HUES6 (cell line): ENCODE measurements at regions not wholly inside any gene's neighbourhood (a gene's known extent, or its start where the extent isn't known, plus 50 kb on each side); places are given as distances from the start of the nearest gene placed in this dataset.

Source experiments
- H3K27ac ChIP-seq: 2 replicates; pipeline ENCODE4 v1.7.0; 2013; ENCODE audit warnings: low read depth, mild to moderate bottlenecking, low read length, inconsistent platforms
- H3K27me3 ChIP-seq: 2 replicates; pipeline ENCODE4 v1.6.1; 2013; ENCODE audit warnings: low read length; ENCODE audit not compliant: control insufficient read depth, insufficient read depth
- H3K36me3 ChIP-seq: 2 replicates; pipeline ENCODE4 v1.6.1; 2013; ENCODE audit warnings: low read length; ENCODE audit not compliant: control insufficient read depth, insufficient read depth
- H3K4me1 ChIP-seq: 2 replicates; pipeline ENCODE4 v1.6.1; 2013; ENCODE audit warnings: low read length; ENCODE audit not compliant: control insufficient read depth, insufficient read depth
- H3K4me3 ChIP-seq: 2 replicates; pipeline ENCODE4 v1.5.1; 2013; ENCODE audit warnings: low read depth, low read length
- H3K9ac ChIP-seq: one replicate; pipeline ENCODE4 v1.6.1; 2013; ENCODE audit warnings: mild to moderate bottlenecking, low read length
- H3K9me3 ChIP-seq: 2 replicates; pipeline ENCODE4 v1.6.1; 2013; ENCODE audit warnings: low read depth, low read length; ENCODE audit not compliant: control insufficient read depth, insufficient read depth

DNA sequence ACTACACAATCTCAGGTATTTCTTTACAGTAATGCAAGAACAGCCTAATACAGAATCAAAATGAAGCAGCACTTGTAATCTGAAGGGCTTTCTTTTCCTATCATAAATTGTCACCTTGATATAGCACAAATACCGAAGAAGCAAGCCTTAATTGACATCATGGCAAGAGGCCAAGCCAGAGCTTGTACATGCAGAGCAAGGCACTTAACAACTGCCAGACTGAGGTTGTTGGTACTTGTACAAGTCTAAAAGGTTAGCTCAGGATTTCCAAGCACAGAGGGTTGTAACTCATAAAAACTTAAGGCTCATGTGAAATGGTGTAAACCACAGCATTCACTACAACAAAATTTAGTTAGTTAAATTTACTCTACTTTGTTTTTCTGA lies 158.8 kb upstream of the SPEF2 start:
- Histone ChIP-seq H3K9me3 (peaks cover 5% of the 10 kb centered on the region; the same call in 1 of the 2 replicates), H3K9ac (no peak overlapping the region), H3K27ac (no peak overlapping the region), H3K36me3 (no peaks in the 10 kb centered on the region), H3K4me1 (no peaks in the 10 kb centered on the region), H3K27me3 (no peaks in the 10 kb centered on the region), H3K4me3 (no peak overlapping the region)

GRCh38 chr5:35457912-35458823 lies 159.5 kb upstream of the SPEF2 start:
- Histone ChIP-seq H3K4me3 (no peak overlapping the region), H3K27me3 (no peaks in the 10 kb centered on the region)

DNA sequence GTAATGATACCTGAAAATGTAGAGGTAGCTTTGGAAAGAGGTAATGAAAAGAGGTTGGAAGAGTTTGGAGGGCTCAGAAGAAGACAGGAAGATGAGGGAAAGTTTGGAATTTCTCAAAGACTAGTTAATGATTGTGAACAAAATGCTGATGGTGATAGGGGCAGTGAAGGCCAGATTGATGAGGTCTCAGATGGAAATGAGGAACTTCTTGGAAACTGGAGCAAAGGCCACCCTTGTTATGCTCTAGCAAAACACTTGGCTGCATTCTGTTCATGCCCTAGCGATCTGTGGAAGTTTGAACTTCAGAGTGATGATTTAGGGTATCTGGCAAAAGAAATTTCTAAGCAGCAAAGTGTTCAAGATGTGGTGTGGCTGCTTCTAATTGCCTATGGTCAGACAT lies 161.2 kb upstream of the SPEF2 start:
- Histone ChIP-seq H3K27ac (no peak overlapping the region), H3K9me3 (peaks cover 5% of the 10 kb centered on the region; the same call in 1 of the 2 replicates), H3K36me3 (no peaks in the 10 kb centered on the region), H3K4me3 (no peak overlapping the region), H3K27me3 (no peaks in the 10 kb centered on the region), H3K9ac (no peak overlapping the region), H3K4me1 (no peaks in the 10 kb centered on the region)

More at GRCh38 chr5:35457912-35458823, 159.5 kb upstream of the SPEF2 start:
- H3K36me3 ChIP-seq: no peaks in the 10 kb centered on the region
- H3K27ac ChIP-seq: no peak overlapping the region
- H3K9me3 ChIP-seq: peaks cover 5% of the 10 kb centered on the region; the same call in 1 of the 2 replicates
- H3K4me1 ChIP-seq: no peaks in the 10 kb centered on the region
- no peak overlapping the region for H3K9ac ChIP-seq

DNA sequence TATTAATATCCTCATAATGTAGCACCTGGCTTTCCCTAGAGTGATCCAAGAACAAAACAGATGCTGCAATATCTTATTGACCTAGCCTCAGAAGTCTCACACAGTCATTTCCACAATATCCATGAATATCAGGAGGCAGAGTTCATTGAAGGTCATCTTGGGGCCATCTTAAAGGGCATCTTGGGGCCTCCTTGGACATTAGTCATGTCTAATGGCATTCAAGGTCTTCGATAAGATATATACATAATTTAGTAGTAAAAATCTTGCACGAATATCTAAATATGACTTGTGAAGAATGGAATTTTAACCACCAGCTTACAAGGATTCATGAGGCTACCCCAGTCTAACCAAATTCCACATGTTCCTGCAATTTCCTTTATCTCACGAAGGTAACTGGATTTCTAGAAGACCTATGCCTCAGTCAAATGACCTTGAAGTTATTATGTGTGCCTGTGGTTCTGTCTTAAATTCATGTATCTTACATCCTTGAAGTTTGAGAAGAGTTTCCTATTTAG lies 163.6 kb upstream of the SPEF2 start:
- Histone ChIP-seq H3K9ac (no peak overlapping the region), H3K36me3 (no peaks in the 10 kb centered on the region), H3K4me1 (no peaks in the 10 kb centered on the region), H3K9me3 (peaks cover 5% of the 10 kb centered on the region; the same call in 1 of the 2 replicates), H3K27ac (no peak overlapping the region), H3K27me3 (no peaks in the 10 kb centered on the region), H3K4me3 (no peak overlapping the region)

DNA sequence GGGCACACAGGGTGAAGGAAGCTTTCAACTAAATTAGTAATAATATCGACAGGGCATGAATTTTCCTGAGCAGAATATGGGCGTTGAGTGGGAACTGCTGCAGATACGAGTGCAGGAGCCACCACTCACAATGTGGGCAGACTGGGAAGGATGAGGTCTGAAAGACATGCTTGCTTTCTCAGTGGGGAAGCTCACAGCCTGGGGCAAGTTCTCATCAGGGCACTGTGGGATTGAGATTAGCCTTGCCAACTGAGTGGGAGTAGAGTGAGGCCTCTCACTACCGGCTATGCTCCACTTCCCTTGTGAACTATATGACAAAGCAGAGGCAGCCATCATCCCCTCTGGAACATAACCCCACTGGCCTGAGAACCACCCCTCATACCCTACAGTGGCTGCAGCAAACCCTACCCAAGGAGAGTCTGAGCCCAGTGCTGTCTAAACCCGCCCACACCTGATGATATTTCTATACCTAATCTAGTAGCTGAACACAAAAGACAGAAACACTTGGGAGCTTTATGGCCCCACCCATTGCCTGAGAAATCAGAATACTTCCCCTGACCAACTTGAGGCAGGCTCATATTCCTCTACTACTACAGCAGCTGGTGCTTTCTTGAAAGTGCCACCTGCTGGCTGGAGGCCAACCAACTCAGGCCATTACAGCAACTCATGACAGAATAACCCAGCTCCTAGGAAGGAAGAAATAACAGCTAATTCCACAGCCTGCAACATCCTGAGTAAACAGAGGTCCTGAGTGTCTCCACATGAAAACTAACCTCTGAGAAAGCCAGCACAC lies 173.7 kb upstream of the SPEF2 start:
- Histone ChIP-seq H3K9me3 (no peaks in the 10 kb centered on the region), H3K9ac (no peak overlapping the region)

DNA sequence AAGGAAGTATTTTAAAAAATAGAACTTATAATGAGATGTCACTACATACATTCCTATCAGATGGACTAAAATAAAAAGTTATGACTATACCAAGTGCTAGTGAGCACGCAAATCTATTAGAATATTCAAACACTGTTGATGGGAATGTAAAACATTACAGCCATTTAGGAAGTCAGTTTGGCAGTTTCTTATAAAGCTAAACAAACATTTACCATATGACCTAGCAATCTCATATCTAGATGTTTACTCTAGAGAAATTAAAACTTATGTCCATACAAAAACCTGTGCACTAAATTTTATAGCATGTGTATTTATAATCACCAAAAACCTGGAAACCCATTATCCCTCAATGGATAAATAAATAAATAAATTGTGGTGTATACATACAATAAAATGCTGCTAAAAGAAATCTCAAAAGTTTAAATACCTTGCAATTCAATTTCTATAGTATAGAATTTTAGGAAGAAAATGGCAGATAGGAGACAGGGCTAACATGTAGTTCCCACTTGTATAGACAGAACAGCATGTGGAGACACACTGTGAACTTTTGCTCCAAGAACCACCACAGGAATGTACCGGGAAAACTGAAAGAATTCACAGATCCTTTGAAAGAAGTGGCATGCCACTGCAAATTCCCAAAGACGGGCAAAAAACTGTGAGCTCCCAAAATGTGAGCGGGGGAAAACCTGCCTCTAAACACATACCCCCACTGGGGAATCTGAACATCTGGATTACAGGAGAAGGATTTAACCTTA lies 174.6 kb upstream of the SPEF2 start:
- H3K9ac ChIP-seq: no peak overlapping the region
- no peaks in the 10 kb centered on the region for H3K27me3 ChIP-seq
- H3K9me3 ChIP-seq: no peaks in the 10 kb centered on the region

More for the DNA sequence above, 173.7 kb upstream of the SPEF2 start:
- H3K36me3 ChIP-seq: no peaks in the 10 kb centered on the region
- no peaks in the 10 kb centered on the region for H3K4me1 ChIP-seq
- no peaks in the 10 kb centered on the region for H3K27me3 ChIP-seq
- no peak overlapping the region for H3K4me3 ChIP-seq
- H3K27ac ChIP-seq: no peak overlapping the region

DNA sequence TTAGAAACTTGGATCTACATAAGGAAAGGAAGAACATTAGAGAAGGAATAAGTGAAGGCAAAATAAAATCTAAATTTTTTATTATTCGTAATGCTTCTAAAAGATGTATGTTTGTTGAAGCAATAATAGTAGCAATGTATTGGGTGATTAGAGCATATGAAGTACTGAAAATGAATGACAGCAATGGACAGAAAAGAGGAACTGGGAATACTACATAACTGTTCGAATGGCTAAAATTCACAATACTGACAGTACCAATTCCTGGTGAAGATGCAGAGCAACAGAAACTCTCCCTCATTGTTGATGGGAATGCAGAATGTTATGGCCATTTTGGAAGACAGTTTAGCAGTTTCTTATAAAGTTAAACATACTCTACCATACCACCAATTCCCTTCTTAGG lies 177.3 kb upstream of the SPEF2 start:
- no peak overlapping the region for H3K4me3 ChIP-seq
- no peaks in the 10 kb centered on the region for H3K36me3 ChIP-seq
- no peaks in the 10 kb centered on the region for H3K27me3 ChIP-seq
- no peak overlapping the region for H3K27ac ChIP-seq
- no peaks in the 10 kb centered on the region for H3K9me3 ChIP-seq
- no peak overlapping the region for H3K9ac ChIP-seq
- no peaks in the 10 kb centered on the region for H3K4me1 ChIP-seq

More for the DNA sequence above, 174.6 kb upstream of the SPEF2 start:
- Histone ChIP-seq H3K36me3 (no peaks in the 10 kb centered on the region), H3K4me1 (no peaks in the 10 kb centered on the region), H3K4me3 (no peak overlapping the region), H3K27ac (no peak overlapping the region)

GRCh38 chr5:35438786-35439185 lies 178.9 kb upstream of the SPEF2 start:
- H3K9me3 ChIP-seq: no peaks in the 10 kb centered on the region
- H3K27ac ChIP-seq: no peak overlapping the region
- H3K4me1 ChIP-seq: no peaks in the 10 kb centered on the region
- no peaks in the 10 kb centered on the region for H3K36me3 ChIP-seq
- H3K9ac ChIP-seq: no peak overlapping the region
- no peak overlapping the region for H3K4me3 ChIP-seq
- H3K27me3 ChIP-seq: no peaks in the 10 kb centered on the region

GRCh38 chr5:35438288-35438687 lies 179.4 kb upstream of the SPEF2 start:
- H3K9ac ChIP-seq: no peak overlapping the region

GRCh38 chr5:35436400-35437057 lies 181.1 kb upstream of the SPEF2 start:
- no peaks in the 10 kb centered on the region for H3K9me3 ChIP-seq
- H3K36me3 ChIP-seq: no peaks in the 10 kb centered on the region
- H3K4me1 ChIP-seq: no peaks in the 10 kb centered on the region
- no peaks in the 10 kb centered on the region for H3K27me3 ChIP-seq
- no peak overlapping the region for H3K27ac ChIP-seq
- H3K9ac ChIP-seq: no peak overlapping the region
- H3K4me3 ChIP-seq: no peak overlapping the region

More at GRCh38 chr5:35438288-35438687, 179.4 kb upstream of the SPEF2 start:
- Histone ChIP-seq H3K9me3 (no peaks in the 10 kb centered on the region), H3K27me3 (no peaks in the 10 kb centered on the region), H3K27ac (no peak overlapping the region), H3K4me1 (no peaks in the 10 kb centered on the region), H3K4me3 (no peak overlapping the region), H3K36me3 (no peaks in the 10 kb centered on the region)
